Lower leg skin (tissue), 4 donors: ENCODE measurements at regions not wholly inside any gene's neighbourhood (a gene's known extent, or its start where the extent isn't known, plus 50 kb on each side); places are given as distances from the start of the nearest gene placed in this dataset.
A peak's percentile ranks its signal among the peaks of the same experiment; 100 is the strongest.

Experiments
- DNase-seq, 2 donors: peaks; one replicate each; pipeline ENCODE4 v3.0.0-alpha.2; 2019; ENCODE audit warnings: low spot score in 2 of 2
- H3K4me3 ChIP-seq: fragments of 200-600 bp; sonication (generic); 2 replicates; pipeline ENCODE4 v1.5.1; 2017; ENCODE audit warnings: mild to moderate bottlenecking, low read depth; ENCODE audit not compliant: poor library complexity, severe bottlenecking
- CTCF ChIP-seq, 3 donors: fragments of 450-650 bp; IDR thresholded peaks; one replicate each; pipeline ENCODE4 v1.5.1; 2016; ENCODE audit warnings: antibody characterized with exemption in 3 of 3, mild to moderate bottlenecking in 3 of 3, moderate library complexity in 2 of 3
- POLR2A ChIP-seq, 2 donors: fragments of 450-650 bp; IDR thresholded peaks; one replicate each; pipeline ENCODE4 v1.6.1; 2016 to 2017; ENCODE audit warnings: antibody characterized with exemption in 2 of 2, mild to moderate bottlenecking in 1 of 2, moderate library complexity in 1 of 2
- WGBS, 2 donors: methylation state at CpG; one replicate each; pipeline ENCODE4 v1.1.5; 2018; 5-methylcytosine and 5-hydroxymethylcytosine counted together
- intact Hi-C: fragments of 100-400 bp; cut with DNase I; formaldehyde crosslinking; loops from one replicate; pipeline ENCODE4 v1.15.0; 2023; ENCODE audit warnings: low total_unique reads

GRCh38 chr6:139852067-139852466, 477.6 kb upstream of the CITED2 start:
- no peak for DNase-seq
- H3K4me3 ChIP-seq: no peak overlapping the region
- 60% methylated on average over 2 of the region's 2 CpGs for WGBS, 2 donors
- intact Hi-C loops: no loop called here
- TF ChIP-seq POLR2A (IDR thresholded peaks at IDR 0.05) (no peak), CTCF (IDR thresholded peaks at IDR 0.05) (no peak)

- DNase-seq: no peak
- intact Hi-C loops: no loop called here
- TF ChIP-seq POLR2A (IDR thresholded peaks at IDR 0.05): no peak
- WGBS, 2 donors: 49 to 50% methylated on average over 4 of the region's 4 CpGs
- no peak overlapping the region for H3K4me3 ChIP-seq
Measured at GRCh38 chr6:139851206-139851605, 476.8 kb upstream of the CITED2 start.

GRCh38 chr6:139850512-139850911, 476.1 kb upstream of the CITED2 start:
- no peak overlapping the region for H3K4me3 ChIP-seq
- 94 to 95% methylated on average over 2 of the region's 2 CpGs for whole genome bisulfite sequencing, 2 donors
- intact Hi-C loops: no loop called here
- no peak for DNase-seq
- TF ChIP-seq POLR2A (IDR thresholded peaks at IDR 0.05) (no peak), CTCF (IDR thresholded peaks at IDR 0.05) (no peak)

- no peak overlapping the region for H3K4me3 ChIP-seq
- 9 to 11% methylated on average over 2 of the region's 2 CpGs for WGBS, 2 donors
- intact Hi-C loops: no loop called here
- TF ChIP-seq POLR2A (IDR thresholded peaks at IDR 0.05) (no peak), CTCF (IDR thresholded peaks at IDR 0.05) (no peak)
- DNase-seq: no peak
Measured at GRCh38 chr6:139847457-139847813, 473.0 kb upstream of the CITED2 start.

GRCh38 chr6:139846538-139847456, 472.3 kb upstream of the CITED2 start:
- intact Hi-C loops: no loop called here
- 48 to 50% methylated on average over 9 of the region's 9 CpGs for whole genome bisulfite sequencing, 2 donors
- TF ChIP-seq POLR2A (IDR thresholded peaks at IDR 0.05) (no peak), CTCF (IDR thresholded peaks at IDR 0.05) (no peak)
- peak in 1 of 2 donors; percentile 18 for DNase-seq
- no peak overlapping the region for H3K4me3 ChIP-seq

- WGBS, 2 donors: 93 to 97% methylated on average over 3 of the region's 3 CpGs
- intact Hi-C loops: no loop called here
- TF ChIP-seq POLR2A (IDR thresholded peaks at IDR 0.05) (no peak), CTCF (IDR thresholded peaks at IDR 0.05) (no peak)
- H3K4me3 ChIP-seq: no peak overlapping the region
- no peak for DNase-seq
Measured at GRCh38 chr6:139844907-139845306, 470.5 kb upstream of the CITED2 start.
